ENCODE measurements at regions not wholly inside any gene's neighbourhood (a gene's known extent, or its start where the extent isn't known, plus 50 kb on each side); places are given as distances from the start of the nearest gene placed in this dataset.

GRCh38 chr20:4592316-4593148, 93.7 kb upstream of the PRNP start:
- H3K4me1 Mint-ChIP-seq: peaks cover 7% of the 10 kb centered on the region
- peaks cover 31% of the 10 kb centered on the region for H3K27me3 Mint-ChIP-seq
- H3K27me3 ChIP-seq (replicated peaks in 1 of 4; ENCODE audit: control extremely low read depth in 1 of 4, control insufficient read depth in 3 of 4, insufficient read depth in 4 of 4, low read length in 3 of 4): peaks cover 0 to 15% (median 6%) of the 10 kb centered on the region in 4 experiments
- peak overlapping the region; percentile 74 for H3K4me3 Mint-ChIP-seq
- ChIA-PET POLR2A (no interaction called here), CTCF (interaction anchor here (1.9 kb wide), 1 partner anchor 9 kb away, joined by 4 read pairs; no protein-coding TSS in a partner anchor)
- TF ChIP-seq, protein P1, sequence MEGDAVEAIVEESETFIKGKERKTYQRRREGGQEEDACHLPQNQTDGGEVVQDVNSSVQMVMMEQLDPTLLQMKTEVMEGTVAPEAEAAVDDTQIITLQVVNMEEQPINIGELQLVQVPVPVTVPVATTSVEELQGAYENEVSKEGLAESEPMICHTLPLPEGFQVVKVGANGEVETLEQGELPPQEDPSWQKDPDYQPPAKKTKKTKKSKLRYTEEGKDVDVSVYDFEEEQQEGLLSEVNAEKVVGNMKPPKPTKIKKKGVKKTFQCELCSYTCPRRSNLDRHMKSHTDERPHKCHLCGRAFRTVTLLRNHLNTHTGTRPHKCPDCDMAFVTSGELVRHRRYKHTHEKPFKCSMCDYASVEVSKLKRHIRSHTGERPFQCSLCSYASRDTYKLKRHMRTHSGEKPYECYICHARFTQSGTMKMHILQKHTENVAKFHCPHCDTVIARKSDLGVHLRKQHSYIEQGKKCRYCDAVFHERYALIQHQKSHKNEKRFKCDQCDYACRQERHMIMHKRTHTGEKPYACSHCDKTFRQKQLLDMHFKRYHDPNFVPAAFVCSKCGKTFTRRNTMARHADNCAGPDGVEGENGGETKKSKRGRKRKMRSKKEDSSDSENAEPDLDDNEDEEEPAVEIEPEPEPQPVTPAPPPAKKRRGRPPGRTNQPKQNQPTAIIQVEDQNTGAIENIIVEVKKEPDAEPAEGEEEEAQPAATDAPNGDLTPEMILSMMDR (IDR thresholded peaks at IDR 0.05): peak; percentile 98
- TF ChIP-seq EZH2 (IDR thresholded peaks at IDR 0.05; ENCODE audit: borderline replicate concordance, insufficient read depth, low read depth, low read length, poor library complexity, severe bottlenecking): no peak
- H3K4me1 ChIP-seq (ENCODE audit: control insufficient read depth in 2 of 2, insufficient read depth in 2 of 2, low read length in 2 of 2): peaks cover 9 to 10% of the 10 kb centered on the region in 2 donors
- H3K9ac ChIP-seq (ENCODE audit: low read length): peak overlapping the region; percentile 53
- WGBS (ENCODE audit: insufficient coverage): 9% methylated on average over 45 of the region's 46 CpGs
- ATAC-seq (ENCODE audit: low read depth) (peak; percentile 82), DNase-seq (peak; percentile 63)
- peak overlapping the region; percentile 77 for H3K4me2 ChIP-seq (replicated peaks; ENCODE audit: low read depth, low read length, poor library complexity, severe bottlenecking)
- H2AFZ ChIP-seq (ENCODE audit: insufficient read depth, low read depth, low read length, poor library complexity, severe bottlenecking): peak overlapping the region; percentile 81
- intact Hi-C loops (cut with micrococcal nuclease): loop anchor here (5.0 to 10.0 kb wide), 2 partner anchors 452 to 915 kb away; no protein-coding TSS in a partner anchor
- no peak overlapping the region for H3K27ac ChIP-seq (ENCODE audit: low read length in 2 of 2)
- no peaks in the 10 kb centered on the region for H3K36me3 ChIP-seq (replicated peaks in 1 of 2; ENCODE audit: control extremely low read depth in 1 of 2, control insufficient read depth in 1 of 2, extremely low read depth in 1 of 2, insufficient read depth in 2 of 2, low read length in 1 of 2)
- no peak overlapping the region for H3K27ac Mint-ChIP-seq
- H3K4me3 ChIP-seq (ENCODE audit: control extremely low read depth in 1 of 5, extremely low read depth in 1 of 5, insufficient read depth in 1 of 5, low read depth in 2 of 5, low read length in 4 of 5): peak overlapping the region in 4 of 5 experiments; percentile 37 to 50 (median 45)
- H3K79me2 ChIP-seq (ENCODE audit: control insufficient read depth, insufficient read depth, low read length): no peaks in the 10 kb centered on the region
- peaks cover 2% of the 10 kb centered on the region for H3K9me3 Mint-ChIP-seq (ENCODE audit: insufficient read depth)
- peaks cover 0 to 2% (median 0%) of the 10 kb centered on the region in 3 donors for H3K9me3 ChIP-seq (ENCODE audit: control extremely low read depth in 1 of 3, control insufficient read depth in 2 of 3, insufficient read depth in 1 of 3, low read length in 2 of 3)
- H4K20me1 ChIP-seq (ENCODE audit: control insufficient read depth, insufficient read depth, low read length, poor library complexity, severe bottlenecking): no peaks in the 10 kb centered on the region

GRCh38 chr20:4591975-4592315, 94.3 kb upstream of the PRNP start:
- ATAC-seq (ENCODE audit: low read depth) (no peak), DNase-seq (no peak)
- Histone ChIP-seq H3K36me3 (replicated peaks in 1 of 2; ENCODE audit: control extremely low read depth in 1 of 2, control insufficient read depth in 1 of 2, extremely low read depth in 1 of 2, insufficient read depth in 2 of 2, low read length in 1 of 2) (no peaks in the 10 kb centered on the region), H3K9me3 (ENCODE audit: control extremely low read depth in 1 of 3, control insufficient read depth in 2 of 3, insufficient read depth in 1 of 3, low read length in 2 of 3) (no peaks in the 10 kb centered on the region), H3K27me3 (replicated peaks in 1 of 4; ENCODE audit: control extremely low read depth in 1 of 4, control insufficient read depth in 3 of 4, insufficient read depth in 4 of 4, low read length in 3 of 4) (peaks cover 0 to 15% (median 6%) of the 10 kb centered on the region in 4 experiments), H3K4me3 (ENCODE audit: control extremely low read depth in 1 of 5, extremely low read depth in 1 of 5, insufficient read depth in 1 of 5, low read depth in 2 of 5, low read length in 4 of 5) (peak overlapping the region in 1 of 5 experiments; percentile 50), H3K27ac (ENCODE audit: low read length in 2 of 2) (no peak overlapping the region), H3K79me2 (ENCODE audit: control insufficient read depth, insufficient read depth, low read length) (no peaks in the 10 kb centered on the region), H3K9ac (ENCODE audit: low read length) (peak overlapping the region; percentile 53), H3K4me1 (ENCODE audit: control insufficient read depth in 2 of 2, insufficient read depth in 2 of 2, low read length in 2 of 2) (peaks cover 9 to 10% of the 10 kb centered on the region in 2 donors), H4K20me1 (ENCODE audit: control insufficient read depth, insufficient read depth, low read length, poor library complexity, severe bottlenecking) (no peaks in the 10 kb centered on the region), H3K4me2 (replicated peaks; ENCODE audit: low read depth, low read length, poor library complexity, severe bottlenecking) (peak overlapping the region; percentile 77), H2AFZ (ENCODE audit: insufficient read depth, low read depth, low read length, poor library complexity, severe bottlenecking) (peak overlapping the region; percentile 81)
- ChIA-PET CTCF (interaction anchor here (1.9 kb wide), 1 partner anchor 10 kb away, joined by 4 read pairs; no protein-coding TSS in a partner anchor), POLR2A (interaction anchor here (0.5 kb wide), 1 partner anchor 462 kb away, joined by 3 read pairs; no protein-coding TSS in a partner anchor)
- intact Hi-C loops (cut with micrococcal nuclease): loop anchor here (5.0 to 10.0 kb wide), 2 partner anchors 453 to 915 kb away; no protein-coding TSS in a partner anchor
- Mint-ChIP-seq H3K4me3 (peak overlapping the region; percentile 71), H3K27me3 (peaks cover 25% of the 10 kb centered on the region), H3K27ac (no peak overlapping the region), H3K9me3 (ENCODE audit: insufficient read depth) (no peaks in the 10 kb centered on the region), H3K4me1 (peaks cover 7% of the 10 kb centered on the region)
- TF ChIP-seq, protein P1 (IDR thresholded peaks at IDR 0.05): no peak
- TF ChIP-seq EZH2 (IDR thresholded peaks at IDR 0.05; ENCODE audit: borderline replicate concordance, insufficient read depth, low read depth, low read length, poor library complexity, severe bottlenecking): no peak
- 60% methylated on average over 3 of the region's 10 CpGs for WGBS (ENCODE audit: insufficient coverage)

All from B cell (primary cell).